ENCODE measurements at regions not wholly inside any gene's neighbourhood (a gene's known extent, or its start where the extent isn't known, plus 50 kb on each side); places are given as distances from the start of the nearest gene placed in this dataset.

GRCh38 chr5:96601200-96601599 is 61.0 kb upstream of the CAST start:
- no peak for TF ChIP-seq BCL11A (IDR thresholded peaks at IDR 0.05; ENCODE audit: low read depth in 2 of 2, low read length in 2 of 2)
- CTCF ChIA-PET (ENCODE audit: partially characterized antibody), result interaction anchor here (0.6 to 7.1 kb wide), 49 partner anchors 8 to 747 kb away, joined by 3 to 118 read pairs (median 4); partner anchors contain the start of gene PCSK1
- FAIRE-seq, result no peak

More at GRCh38 chr5:96601200-96601599, 61.0 kb upstream of the CAST start:
- H3K4ac ChIP-seq (replicated peaks; ENCODE audit: insufficient read length, low read depth, low read length), result no peak overlapping the region
- H3K27me3 ChIP-seq (replicated peaks in 1 of 4; ENCODE audit: control insufficient read depth in 3 of 4, extremely low read depth in 1 of 4, insufficient read depth in 3 of 4, low read length in 3 of 4), result no peaks in the 10 kb centered on the region
- no peaks in the 10 kb centered on the region for H4K20me1 ChIP-seq (replicated peaks in 1 of 2; ENCODE audit: control insufficient read depth in 1 of 2, insufficient read depth in 2 of 2, low read length in 2 of 2)
- H4K5ac ChIP-seq (ENCODE audit: insufficient read length, low read depth, low read length), result no peak overlapping the region
- H2BK12ac ChIP-seq (ENCODE audit: low read depth, low read length), result no peak overlapping the region
- no peak overlapping the region for H2BK15ac ChIP-seq (ENCODE audit: low read length)
- no peak overlapping the region for H3K23ac ChIP-seq (ENCODE audit: insufficient read length)
- H3K14ac ChIP-seq (ENCODE audit: insufficient read length), result no peak overlapping the region
- H3K79me2 ChIP-seq (ENCODE audit: control insufficient read depth in 1 of 2, insufficient read depth in 2 of 2, low read length in 2 of 2), result no peaks in the 10 kb centered on the region
- no peak overlapping the region for H3K4me2 ChIP-seq (ENCODE audit: insufficient read depth in 1 of 2, low read depth in 2 of 2, low read length in 2 of 2)
- peaks cover 0 to under 1% (median 0%) of the 10 kb centered on the region in 4 experiments; a peak in 1 of 7 replicates for H3K4me1 ChIP-seq (replicated peaks in 1 of 4; ENCODE audit: control insufficient read depth in 3 of 4, insufficient read depth in 4 of 4, low read length in 3 of 4)
- no peak overlapping the region for H2AK5ac ChIP-seq (ENCODE audit: low read depth, low read length)
- no peak overlapping the region for H3K27ac ChIP-seq (ENCODE audit: low read depth, low read length)
- no peak overlapping the region for H3K18ac ChIP-seq (ENCODE audit: extremely low read depth, low read length)
- POLR2A ChIA-PET (ENCODE audit: partially characterized antibody), result no interaction called here
- no peak overlapping the region for H2BK20ac ChIP-seq (ENCODE audit: low read length)
- H3K56ac ChIP-seq (replicated peaks; ENCODE audit: insufficient read length, low read depth, low read length), result no peak overlapping the region
- H3K79me1 ChIP-seq (ENCODE audit: low read depth, low read length), result no peaks in the 10 kb centered on the region
- H3K9me3 ChIP-seq (ENCODE audit: insufficient read depth in 2 of 2, low read depth in 1 of 2, low read length in 1 of 2), result peaks cover 0 to 3% of the 10 kb centered on the region in 2 experiments; a peak in 1 of 4 replicates
- H2AFZ ChIP-seq (ENCODE audit: low read length), result no peak overlapping the region
- 74% methylated on average over 5 of the region's 5 CpGs; no CpG with 5 or more reads in 1 of the 2 experiments for WGBS, 2 experiments (ENCODE audit: extremely low coverage in 1 of 2, insufficient coverage in 1 of 2, insufficient read length in 1 of 2, insufficient replicate concordance in 2 of 2, low coverage in 1 of 2, low lambda C conversion rate in 2 of 2, missing lambda C conversion rate in 1 of 2)
- DNase-seq (ENCODE audit: low read depth in 1 of 2, low spot score in 2 of 2), result no peak
- no peak overlapping the region for H3K9ac ChIP-seq (replicated peaks in 1 of 4; ENCODE audit: extremely low read depth in 1 of 4, low read depth in 3 of 4, low read length in 3 of 4)
- H3K4me3 ChIP-seq (ENCODE audit: extremely low read depth in 1 of 4, insufficient read depth in 2 of 4, low read depth in 3 of 4, low read length in 4 of 4), result no peak overlapping the region
- no peaks in the 10 kb centered on the region for H3K23me2 ChIP-seq (ENCODE audit: low read depth, low read length)
- no peak overlapping the region for H2BK120ac ChIP-seq (replicated peaks; ENCODE audit: low read depth, low read length)
- no peaks in the 10 kb centered on the region for H3K36me3 ChIP-seq (ENCODE audit: control insufficient read depth in 2 of 4, insufficient read depth in 4 of 4, low read length in 3 of 4)
- no peak overlapping the region for H4K8ac ChIP-seq (ENCODE audit: extremely low read depth, insufficient read depth, low read length)
- H4K91ac ChIP-seq (replicated peaks; ENCODE audit: insufficient read length, low read length), result no peak overlapping the region
- no peak overlapping the region for H2BK5ac ChIP-seq (ENCODE audit: low read depth, low read length)

Data from H1 (cell line).